GM19025 (cell line): ENCODE measurements at regions not wholly inside any gene's neighbourhood (a gene's known extent, or its start where the extent isn't known, plus 50 kb on each side); places are given as distances from the start of the nearest gene placed in this dataset.
"Not testable (repeated sequence)": the region's sequence is repeated elsewhere in the genome, so short reads cannot be mapped to it uniquely, and the experiment has no call there.

Source experiments
- ATAC-seq: cut with Tn5 transposase; IDR thresholded peaks from one replicate; pipeline ENCODE4 v1.9.1; 2021; ENCODE audit warnings: mild to moderate bottlenecking, low read depth, moderate library complexity; ENCODE audit not compliant: unreplicated experiment

- no peak for ATAC-seq
Measured at GRCh38 chr12:58009405-58010195, 68.2 kb downstream of the ATP23 start.

GRCh38 chr12:58011676-58012075, 70.3 kb downstream of the ATP23 start:
- no peak for ATAC-seq

GRCh38 chr12:58022379-58023020, 81.1 kb downstream of the ATP23 start:
- not testable (repeated sequence) for ATAC-seq

GRCh38 chr12:58025431-58025830, 84.1 kb downstream of the ATP23 start:
- no peak for ATAC-seq

- no peak for ATAC-seq
Measured at GRCh38 chr12:58026426-58026825, 85.1 kb downstream of the ATP23 start.

- ATAC-seq = no peak
Measured at GRCh38 chr12:58026897-58027891, 85.8 kb downstream of the ATP23 start.

- no peak for ATAC-seq
Measured at GRCh38 chr12:58028294-58028693, 86.9 kb downstream of the ATP23 start.

GRCh38 chr12:58029260-58029659, 87.9 kb downstream of the ATP23 start:
- ATAC-seq = no peak

- ATAC-seq = no peak
Measured at GRCh38 chr12:58030566-58031279, 89.4 kb downstream of the ATP23 start.

GRCh38 chr12:58032156-58032555, 90.8 kb downstream of the ATP23 start:
- no peak for ATAC-seq

GRCh38 chr12:58033831-58034230, 92.5 kb downstream of the ATP23 start:
- ATAC-seq = no peak

GRCh38 chr12:58034311-58034710, 92.9 kb downstream of the ATP23 start:
- ATAC-seq = no peak

GRCh38 chr12:58034712-58035111, 93.3 kb downstream of the ATP23 start:
- no peak for ATAC-seq

GRCh38 chr12:58041441-58041840, 100.1 kb downstream of the ATP23 start:
- no peak for ATAC-seq

- no peak for ATAC-seq
Measured at GRCh38 chr12:58044966-58045365, 103.6 kb downstream of the ATP23 start.

- no peak for ATAC-seq
Measured at GRCh38 chr12:58046271-58046670, 104.9 kb downstream of the ATP23 start.

- ATAC-seq = no peak
Measured at GRCh38 chr12:58051378-58051777, 110.0 kb downstream of the ATP23 start.

- ATAC-seq = no peak
Measured at GRCh38 chr12:58064666-58065065, 123.3 kb downstream of the ATP23 start.

- ATAC-seq = no peak
Measured at GRCh38 chr12:58066296-58066695, 124.9 kb downstream of the ATP23 start.
